SK-N-SH (cell line): ENCODE measurements at regions not wholly inside any gene's neighbourhood (a gene's known extent, or its start where the extent isn't known, plus 50 kb on each side); places are given as distances from the start of the nearest gene placed in this dataset.

Experiments
- CTCF ChIA-PET: fragments of 300-600, 350-600 bp; formaldehyde crosslinking; extraction: SDS; loops from one replicate; lab custom pipeline; 2021; lab: Yijun Ruan, JAX
- POLR2A ChIA-PET: fragments of 350-600 bp; sonication (Branson Sonifier 250); formaldehyde crosslinking; extraction: SDS; loops from one replicate; lab custom pipeline; 2020; ENCODE audit warnings: antibody characterized with exemption, inconsistent platforms; lab: Yijun Ruan, JAX
- DNase-seq: peaks from one replicate; pipeline ENCODE4 v3.0.0; 2012
- H2AFZ ChIP-seq: fragments of 200-600 bp; sonication (generic); 2 replicates; pipeline ENCODE4 v1.8.1; 2016; ENCODE audit warnings: antibody characterized with exemption, mild to moderate bottlenecking, low read depth
- H3F3A ChIP-seq: fragments of 200-600 bp; sonication (generic); replicated peaks from 2 replicates; pipeline ENCODE3; 2016; ENCODE audit warnings: antibody characterized with exemption, mild to moderate bottlenecking; ENCODE audit not compliant: insufficient read depth
- H3K27ac ChIP-seq, 2 experiments: fragments of 200-500 bp in 1 of 2; fragments of 200-600 bp in 1 of 2; sonication (Bioruptor generic) in 1 of 2; sonication (generic), shearing (Covaris generic) in 1 of 2; 2 replicates each; pipeline versions ENCODE4 v1.5.1 to v1.6.1; 2014 to 2016; ENCODE audit warnings: low read depth in 2 of 2, inconsistent platforms in 1 of 2, low read length in 1 of 2, mild to moderate bottlenecking in 1 of 2, mixed read lengths in 1 of 2
- H3K27me3 ChIP-seq: fragments of 200-600 bp; sonication (generic), shearing (Covaris generic); 2 replicates; pipeline ENCODE4 v1.6.1; 2016; ENCODE audit warnings: mixed run types; ENCODE audit not compliant: insufficient read depth
- H3K36me3 ChIP-seq, 2 experiments: fragments of 200-500 bp in 1 of 2; fragments of 200-600 bp in 1 of 2; sonication (Bioruptor generic) in 1 of 2; sonication (generic) in 1 of 2; replicated peaks in 1 of 2; 2 replicates each; pipeline versions ENCODE3 to v1.5.1; 2014 to 2016; ENCODE audit warnings: low read length in 1 of 2, mild to moderate bottlenecking in 1 of 2; ENCODE audit not compliant: insufficient read depth in 2 of 2, control insufficient read depth in 1 of 2
- H3K4me1 ChIP-seq, 2 experiments: fragments of 200-500 bp in 1 of 2; fragments of 200-600 bp in 1 of 2; sonication (Bioruptor generic) in 1 of 2; sonication (generic), shearing (Covaris generic) in 1 of 2; 2 replicates each; pipeline versions ENCODE4 v1.5.1 to v1.6.1; 2014 to 2016; ENCODE audit warnings: low read depth in 1 of 2, low read length in 1 of 2, mixed run types in 1 of 2; ENCODE audit not compliant: insufficient read depth in 2 of 2, control insufficient read depth in 1 of 2
- H3K4me2 ChIP-seq: fragments of 200-600 bp; sonication (generic), shearing (Covaris generic); 2 replicates; pipeline ENCODE4 v1.6.1; 2017; ENCODE audit warnings: mixed run types
- H3K4me3 ChIP-seq, 2 experiments: fragments of 200-500 bp in 1 of 2; fragments of 200-600 bp in 1 of 2; sonication (Bioruptor generic) in 1 of 2; sonication (generic), shearing (Covaris generic) in 1 of 2; 2 replicates each; pipeline versions ENCODE4 v1.5.1 to v1.8.1; 2014 to 2016; ENCODE audit warnings: low read depth in 2 of 2, inconsistent platforms in 1 of 2, low read length in 1 of 2, mild to moderate bottlenecking in 1 of 2, mixed read lengths in 1 of 2, moderate library complexity in 1 of 2
- H3K79me2 ChIP-seq: fragments of 200-600 bp; sonication (generic); 2 replicates; pipeline ENCODE4 v1.8.1; 2017; ENCODE audit warnings: mild to moderate bottlenecking; ENCODE audit not compliant: insufficient read depth
- H3K9ac ChIP-seq: fragments of 200-600 bp; sonication (generic); 2 replicates; pipeline ENCODE4 v1.6.1; 2017; ENCODE audit warnings: mixed run types
- H3K9me2 ChIP-seq: fragments of 200-600 bp; sonication (generic); 2 replicates; pipeline ENCODE4 v1.6.1; 2017; ENCODE audit warnings: mixed run types
- H3K9me3 ChIP-seq: fragments of 200-600 bp; sonication (generic); 2 replicates; pipeline ENCODE4 v1.6.1; 2017; ENCODE audit warnings: mixed run types, mild to moderate bottlenecking, moderate library complexity
- H4K20me1 ChIP-seq: fragments of 200-600 bp; sonication (generic); 2 replicates; pipeline ENCODE4 v1.6.1; 2017; ENCODE audit warnings: mild to moderate bottlenecking, mixed run types; ENCODE audit not compliant: insufficient read depth
- CHD2 ChIP-seq: fragments of 150-350 bp; IDR thresholded peaks from 2 replicates; pipeline ENCODE4 v1.6.1; 2018; ENCODE audit warnings: low read length; ENCODE audit not compliant: partially characterized antibody
- EZH2phosphoT487 ChIP-seq: fragments of 200-600 bp; sonication (generic); IDR thresholded peaks from 2 replicates; pipeline ENCODE4 v1.6.1; 2017; ENCODE audit warnings: low read depth, mixed run types, mild to moderate bottlenecking, antibody characterized with exemption, moderate library complexity, borderline replicate concordance
- FOXJ3 ChIP-seq: sonication (generic); formaldehyde crosslinking; IDR thresholded peaks from 2 replicates; pipeline ENCODE4 v1.5.1; 2020; ENCODE audit warnings: mild to moderate bottlenecking, missing genetic modification reagents
- FOXM1 ChIP-seq: IDR thresholded peaks from 2 replicates; pipeline ENCODE4 v1.4.0; 2012; ENCODE audit warnings: low read depth, mild to moderate bottlenecking
- GATA2 ChIP-seq: sonication (generic); formaldehyde crosslinking; IDR thresholded peaks from 2 replicates; pipeline ENCODE4 v1.5.0; 2020; ENCODE audit warnings: mild to moderate bottlenecking, missing genetic modification reagents
- MEF2A ChIP-seq: IDR thresholded peaks from 2 replicates; pipeline ENCODE4 v1.4.0; 2012; ENCODE audit warnings: low read depth, borderline replicate concordance
- MXI1 ChIP-seq: IDR thresholded peaks from 2 replicates; pipeline ENCODE4 v1.6.1; 2012; ENCODE audit warnings: mild to moderate bottlenecking, low read depth, low read length, improper control_type of control experiment
- NFIC ChIP-seq: IDR thresholded peaks from 2 replicates; pipeline ENCODE4 v1.4.0; 2012; ENCODE audit warnings: borderline replicate concordance
- NRF1 ChIP-seq: IDR thresholded peaks from 2 replicates; pipeline ENCODE4 v1.6.1; 2012; ENCODE audit warnings: low read depth, mild to moderate bottlenecking, low read length
- RAD21 ChIP-seq: IDR thresholded peaks from 2 replicates; pipeline ENCODE4 v1.6.1; 2012; ENCODE audit warnings: mild to moderate bottlenecking, low read length
- RCOR1 ChIP-seq: fragments of 150-350 bp; IDR thresholded peaks from 2 replicates; pipeline ENCODE4 v1.6.1; 2017; ENCODE audit warnings: antibody characterized with exemption, low read length
- SMC3 ChIP-seq: IDR thresholded peaks from 2 replicates; pipeline ENCODE4 v1.6.1; 2012; ENCODE audit warnings: low read depth, low read length, improper control_type of control experiment
- TAF1 ChIP-seq: IDR thresholded peaks from 2 replicates; pipeline ENCODE4 v1.6.1; 2012; ENCODE audit warnings: low read depth, mild to moderate bottlenecking, low read length, moderate library complexity, borderline replicate concordance
- WGBS: methylation state at CpG from one replicate; pipeline ENCODE4 v1.1.6; 2017; ENCODE audit warnings: low lambda C conversion rate; 5-methylcytosine and 5-hydroxymethylcytosine counted together
- TF ChIP-seq, protein P1 (sequence below): IDR thresholded peaks from 2 replicates; pipeline ENCODE4; 2012
- TF ChIP-seq, protein P2 (sequence below): IDR thresholded peaks from 2 replicates; pipeline ENCODE4 v1.4.0; 2012; ENCODE audit warnings: low read depth, borderline replicate concordance
- TF ChIP-seq, protein P3 (sequence below): fragments of 150-350 bp; IDR thresholded peaks from 2 replicates; pipeline ENCODE4 v1.6.1; 2016; ENCODE audit warnings: mild to moderate bottlenecking, low read depth, low read length
- TF ChIP-seq, protein P4 (sequence below): IDR thresholded peaks from 2 replicates; pipeline ENCODE4 v1.4.0; 2012; ENCODE audit warnings: low read depth

DNA sequence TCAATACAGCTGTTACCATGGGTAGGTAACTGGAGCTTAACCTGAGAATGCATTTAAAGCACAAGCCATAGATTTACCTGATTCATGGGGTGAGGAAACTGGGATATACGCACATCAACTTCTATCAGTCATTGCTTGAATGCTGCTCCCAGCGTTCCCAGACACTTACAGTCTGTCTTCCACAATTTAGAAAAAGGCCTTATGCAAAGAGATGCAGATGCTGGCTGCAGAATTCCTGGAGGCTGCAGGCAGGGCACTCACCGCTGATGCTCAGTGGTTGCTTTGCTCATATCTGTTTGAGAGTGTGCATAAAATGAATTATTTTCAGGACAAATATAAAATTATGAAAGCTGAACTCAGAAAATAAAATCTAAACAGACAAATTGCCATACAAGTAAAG lies 950.7 kb upstream of the PIK3C3 start:
- no peak overlapping the region for H2AFZ ChIP-seq
- H4K20me1 ChIP-seq: no peaks in the 10 kb centered on the region
- no peak overlapping the region for H3K9ac ChIP-seq
- H3K27me3 ChIP-seq: no peaks in the 10 kb centered on the region
- H3K4me1 ChIP-seq: 0 out of 4 replicates have a peak, but pooled peaks cover 0 to 3% of the 10 kb centered on the region in 2 experiments
- ChIA-PET POLR2A (no interaction called here), CTCF (interaction anchor here (1.2 kb wide), 1 partner anchor 21 kb away, joined by 3 read pairs; no protein-coding TSS in a partner anchor)
- DNase-seq: no peak
- no peaks in the 10 kb centered on the region for H3K36me3 ChIP-seq
- no peaks in the 10 kb centered on the region for H3F3A ChIP-seq
- H3K27ac ChIP-seq: no peak overlapping the region
- no peak overlapping the region for H3K4me2 ChIP-seq
- H3K9me2 ChIP-seq: no peaks in the 10 kb centered on the region
- TF ChIP-seq, protein P1, sequence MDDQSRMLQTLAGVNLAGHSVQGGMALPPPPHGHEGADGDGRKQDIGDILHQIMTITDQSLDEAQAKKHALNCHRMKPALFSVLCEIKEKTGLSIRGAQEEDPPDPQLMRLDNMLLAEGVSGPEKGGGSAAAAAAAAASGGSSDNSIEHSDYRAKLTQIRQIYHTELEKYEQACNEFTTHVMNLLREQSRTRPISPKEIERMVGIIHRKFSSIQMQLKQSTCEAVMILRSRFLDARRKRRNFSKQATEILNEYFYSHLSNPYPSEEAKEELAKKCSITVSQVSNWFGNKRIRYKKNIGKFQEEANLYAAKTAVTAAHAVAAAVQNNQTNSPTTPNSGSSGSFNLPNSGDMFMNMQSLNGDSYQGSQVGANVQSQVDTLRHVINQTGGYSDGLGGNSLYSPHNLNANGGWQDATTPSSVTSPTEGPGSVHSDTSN: no peak
- TF ChIP-seq NRF1 (no peak), MEF2A (no peak), TAF1 (no peak), SMC3 (no peak), CHD2 (no peak), GATA2 (CRISPR knock-in tag) (no peak), RCOR1 (no peak), MXI1 (no peak), EZH2phosphoT487 (no peak), RAD21 (no peak), FOXJ3 (CRISPR knock-in tag) (no peak), NFIC (no peak), FOXM1 (no peak)
- TF ChIP-seq, protein P2, sequence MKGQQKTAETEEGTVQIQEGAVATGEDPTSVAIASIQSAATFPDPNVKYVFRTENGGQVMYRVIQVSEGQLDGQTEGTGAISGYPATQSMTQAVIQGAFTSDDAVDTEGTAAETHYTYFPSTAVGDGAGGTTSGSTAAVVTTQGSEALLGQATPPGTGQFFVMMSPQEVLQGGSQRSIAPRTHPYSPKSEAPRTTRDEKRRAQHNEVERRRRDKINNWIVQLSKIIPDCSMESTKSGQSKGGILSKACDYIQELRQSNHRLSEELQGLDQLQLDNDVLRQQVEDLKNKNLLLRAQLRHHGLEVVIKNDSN: no peak
- TF ChIP-seq, protein P3, sequence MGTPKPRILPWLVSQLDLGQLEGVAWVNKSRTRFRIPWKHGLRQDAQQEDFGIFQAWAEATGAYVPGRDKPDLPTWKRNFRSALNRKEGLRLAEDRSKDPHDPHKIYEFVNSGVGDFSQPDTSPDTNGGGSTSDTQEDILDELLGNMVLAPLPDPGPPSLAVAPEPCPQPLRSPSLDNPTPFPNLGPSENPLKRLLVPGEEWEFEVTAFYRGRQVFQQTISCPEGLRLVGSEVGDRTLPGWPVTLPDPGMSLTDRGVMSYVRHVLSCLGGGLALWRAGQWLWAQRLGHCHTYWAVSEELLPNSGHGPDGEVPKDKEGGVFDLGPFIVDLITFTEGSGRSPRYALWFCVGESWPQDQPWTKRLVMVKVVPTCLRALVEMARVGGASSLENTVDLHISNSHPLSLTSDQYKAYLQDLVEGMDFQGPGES: no peak
- TF ChIP-seq, protein P4, sequence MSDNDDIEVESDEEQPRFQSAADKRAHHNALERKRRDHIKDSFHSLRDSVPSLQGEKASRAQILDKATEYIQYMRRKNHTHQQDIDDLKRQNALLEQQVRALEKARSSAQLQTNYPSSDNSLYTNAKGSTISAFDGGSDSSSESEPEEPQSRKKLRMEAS: no peak
- no peaks in the 10 kb centered on the region for H3K79me2 ChIP-seq
- no peaks in the 10 kb centered on the region for H3K9me3 ChIP-seq
- WGBS: 67% methylated on average over 3 of the region's 3 CpGs
- no peak overlapping the region for H3K4me3 ChIP-seq
